Right lobe of liver (tissue), 4 donors: ENCODE measurements at regions not wholly inside any gene's neighbourhood (a gene's known extent, or its start where the extent isn't known, plus 50 kb on each side); places are given as distances from the start of the nearest gene placed in this dataset.

Experiments used
- CTCF ChIP-seq, 4 donors: fragments of 200-600 bp in 3 of 4; fragments of 450-650 bp in 1 of 4; IDR thresholded peaks; one replicate each; pipeline versions ENCODE4 v1.5.1 to v1.8.0; 2016 to 2022; ENCODE audit warnings: antibody characterized with exemption in 4 of 4, mild to moderate bottlenecking in 2 of 4
- POLR2A ChIP-seq: fragments of 450-650 bp; IDR thresholded peaks from one replicate; pipeline ENCODE4 v1.6.1; 2017; ENCODE audit warnings: antibody characterized with exemption, mild to moderate bottlenecking
- donor health status: DM: no; HTN: no; CAD: no.
- donor health status: DM: no; HTN: no; CAD: no.
- donor health status: DM: no; HTN: yes; CAD: no.

GRCh38 chr12:13891902-13892301 is 89.5 kb downstream of the GRIN2B start:
- TF ChIP-seq CTCF (IDR thresholded peaks at IDR 0.05) (no peak), POLR2A (no peak)
